ENCODE measurements at regions not wholly inside any gene's neighbourhood (a gene's known extent, or its start where the extent isn't known, plus 50 kb on each side); places are given as distances from the start of the nearest gene placed in this dataset.
"Not testable (repeated sequence)": the region's sequence is repeated elsewhere in the genome, so short reads cannot be mapped to it uniquely, and the experiment has no call there.

GRCh38 chr5:91642581-91642980 is 259.5 kb upstream of the ARRDC3 start:
- DNase-seq = no peak

GRCh38 chr5:91641730-91642350 is 258.7 kb upstream of the ARRDC3 start:
- peak; percentile 3 for DNase-seq

GRCh38 chr5:91639744-91640143 is 256.6 kb upstream of the ARRDC3 start:
- DNase-seq = no peak

- DNase-seq = no peak
Observed at GRCh38 chr5:91638010-91638409, 254.9 kb upstream of the ARRDC3 start.

- no peak for DNase-seq
Observed at GRCh38 chr5:91635950-91636734, 253.0 kb upstream of the ARRDC3 start.

GRCh38 chr5:91632871-91633270 is 249.8 kb upstream of the ARRDC3 start:
- no peak for DNase-seq

- no peak for DNase-seq
Observed at GRCh38 chr5:91611746-91612145, 228.6 kb upstream of the ARRDC3 start.

- DNase-seq = no peak
Observed at GRCh38 chr5:91607675-91608074, 224.6 kb upstream of the ARRDC3 start.

GRCh38 chr5:91599863-91600262 is 216.7 kb upstream of the ARRDC3 start:
- DNase-seq = no peak

GRCh38 chr5:91598216-91598615 is 215.1 kb upstream of the ARRDC3 start:
- no peak for DNase-seq

- no peak for DNase-seq
Observed at GRCh38 chr5:91595424-91595823, 212.3 kb upstream of the ARRDC3 start.

- no peak for DNase-seq
Observed at GRCh38 chr5:91591076-91591475, 208.0 kb upstream of the ARRDC3 start.

GRCh38 chr5:91586232-91586631 is 203.1 kb upstream of the ARRDC3 start:
- DNase-seq = no peak

GRCh38 chr5:91584352-91584751 is 201.2 kb upstream of the ARRDC3 start:
- DNase-seq = no peak

GRCh38 chr5:91566012-91566411 is 182.9 kb upstream of the ARRDC3 start:
- DNase-seq = not testable (repeated sequence)

- DNase-seq = no peak
Observed at GRCh38 chr5:91562922-91563321, 179.8 kb upstream of the ARRDC3 start.

- DNase-seq = no peak
Observed at GRCh38 chr5:91541696-91542095, 158.6 kb upstream of the ARRDC3 start.

GRCh38 chr5:91538179-91538578 is 155.1 kb upstream of the ARRDC3 start:
- no peak for DNase-seq

GRCh38 chr5:91535499-91535898 is 152.4 kb upstream of the ARRDC3 start:
- no peak for DNase-seq

GRCh38 chr5:91534332-91534731 is 151.2 kb upstream of the ARRDC3 start:
- no peak for DNase-seq

- no peak for DNase-seq
Observed at GRCh38 chr5:91532779-91533178, 149.7 kb upstream of the ARRDC3 start.

GRCh38 chr5:91532281-91532680 is 149.2 kb upstream of the ARRDC3 start:
- DNase-seq = no peak

- no peak for DNase-seq
Observed at GRCh38 chr5:91528831-91529230, 145.7 kb upstream of the ARRDC3 start.

- no peak for DNase-seq
Observed at GRCh38 chr5:91521785-91522184, 138.7 kb upstream of the ARRDC3 start.

GRCh38 chr5:91521334-91521733 is 138.2 kb upstream of the ARRDC3 start:
- DNase-seq = no peak

Measured in central memory CD4-positive, alpha-beta T cell (primary cell).